Medulla oblongata (tissue), 1 donor: ENCODE measurements at regions not wholly inside any gene's neighbourhood (a gene's known extent, or its start where the extent isn't known, plus 50 kb on each side); places are given as distances from the start of the nearest gene placed in this dataset.
"Not testable (repeated sequence)": the region's sequence is repeated elsewhere in the genome, so short reads cannot be mapped to it uniquely, and the experiment has no call there.

Source experiments
- DNase-seq: peaks from one replicate; pipeline ENCODE4 v3.0.0-alpha.2; 2015; ENCODE audit errors: extremely low spot score

GRCh38 chr11:39674761-39675160, 1784.7 kb downstream of the LRRC4C start:
- DNase-seq: no peak

- no peak for DNase-seq
These were observed 1785.4 kb downstream of the LRRC4C start for GRCh38 chr11:39674024-39674423.

GRCh38 chr11:39668640-39669039, 1790.8 kb downstream of the LRRC4C start:
- no peak for DNase-seq

GRCh38 chr11:39664023-39664422, 1795.4 kb downstream of the LRRC4C start:
- no peak for DNase-seq

- no peak for DNase-seq
These were observed 1797.6 kb downstream of the LRRC4C start for GRCh38 chr11:39661890-39662289.

GRCh38 chr11:39651857-39652461, 1807.5 kb downstream of the LRRC4C start:
- no peak for DNase-seq

- peak; percentile 4 for DNase-seq
These were observed 1817.7 kb downstream of the LRRC4C start for GRCh38 chr11:39641751-39642150.

GRCh38 chr11:39630365-39630764, 1829.1 kb downstream of the LRRC4C start:
- no peak for DNase-seq

GRCh38 chr11:39628311-39628710, 1831.1 kb downstream of the LRRC4C start:
- DNase-seq: no peak

- not testable (repeated sequence) for DNase-seq
These were observed 1839.1 kb downstream of the LRRC4C start for GRCh38 chr11:39620309-39620708.

- DNase-seq: no peak
These were observed 1841.5 kb downstream of the LRRC4C start for GRCh38 chr11:39617971-39618370.

GRCh38 chr11:39589391-39589790, 1870.1 kb downstream of the LRRC4C start:
- no peak for DNase-seq

GRCh38 chr11:39586036-39586435, 1873.4 kb downstream of the LRRC4C start:
- DNase-seq: no peak

- no peak for DNase-seq
These were observed 1888.4 kb downstream of the LRRC4C start for GRCh38 chr11:39571081-39571480.

- DNase-seq: no peak
These were observed 1888.9 kb downstream of the LRRC4C start for GRCh38 chr11:39570526-39570925.

- peak; percentile 10 for DNase-seq
These were observed 1889.7 kb downstream of the LRRC4C start for GRCh38 chr11:39569789-39570188.

- no peak for DNase-seq
These were observed 1917.0 kb downstream of the LRRC4C start for GRCh38 chr11:39542460-39542859.

GRCh38 chr11:39541945-39542351, 1917.5 kb downstream of the LRRC4C start:
- DNase-seq: no peak

GRCh38 chr11:39536323-39536722, 1923.1 kb downstream of the LRRC4C start:
- DNase-seq: not testable (repeated sequence)
